ENCODE measurements at regions not wholly inside any gene's neighbourhood (a gene's known extent, or its start where the extent isn't known, plus 50 kb on each side); places are given as distances from the start of the nearest gene placed in this dataset.

DNA sequence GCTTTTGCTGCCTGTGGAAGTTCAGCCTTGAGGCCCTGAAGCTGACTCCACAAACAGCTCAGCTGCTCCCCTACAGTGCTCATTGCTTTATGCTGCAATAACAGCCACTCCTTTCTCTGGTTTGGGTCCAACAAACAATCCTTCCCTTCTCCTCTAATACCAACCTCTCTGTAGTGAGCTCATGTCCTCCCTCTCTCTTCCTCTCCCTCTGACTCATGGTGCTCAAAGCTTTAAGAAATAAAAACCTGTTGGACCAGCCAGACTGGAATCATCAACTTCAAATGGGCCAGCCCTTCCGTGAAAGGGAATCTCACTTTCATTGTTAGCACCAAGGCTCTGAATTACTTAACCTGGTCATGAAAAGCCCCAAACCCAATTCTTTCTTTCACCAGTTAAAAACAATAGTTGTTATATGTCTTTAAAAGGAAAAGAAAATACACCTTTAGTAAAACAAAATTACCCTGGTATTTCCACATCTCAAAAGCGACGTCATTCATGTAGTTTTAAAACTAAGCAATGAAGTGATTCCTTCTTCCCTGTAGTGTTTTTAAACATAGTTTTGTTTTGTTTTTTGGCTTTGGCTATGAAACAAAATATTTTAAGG is 126.4 kb downstream of the DUSP6 start:
- TF ChIP-seq EZH2 (IDR thresholded peaks at IDR 0.05) (no peak), POLR2AphosphoS5 (IDR thresholded peaks at IDR 0.05; ENCODE audit: borderline replicate concordance, low read depth, low read length) (no peak), FOXP2 (optimal IDR thresholded peaks at IDR 0.05; ENCODE audit: control extremely low read depth, extremely low read length, insufficient read depth) (no peak)

All from SK-N-MC (cell line).